ENCODE measurements at regions not wholly inside any gene's neighbourhood (a gene's known extent, or its start where the extent isn't known, plus 50 kb on each side); places are given as distances from the start of the nearest gene placed in this dataset.

DNA sequence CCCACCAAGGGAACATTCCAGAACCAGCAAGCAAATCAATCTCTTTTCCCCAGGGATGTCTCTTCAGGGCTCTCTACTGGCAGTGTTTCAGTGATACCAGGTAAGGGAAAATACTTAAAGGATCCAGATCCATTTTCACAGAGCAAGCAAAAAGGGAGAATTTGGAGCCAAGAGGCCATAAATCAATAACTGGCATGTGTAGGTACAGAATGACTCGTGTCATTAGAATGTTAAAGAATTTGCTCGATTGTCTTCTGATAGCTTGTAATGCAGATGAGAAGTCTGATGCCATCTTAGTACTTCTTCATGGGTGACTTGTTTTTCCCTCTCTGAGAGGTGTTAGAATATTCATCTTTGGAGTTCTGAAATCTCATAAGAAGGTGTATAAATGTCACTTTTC, 242.9 kb downstream of the KTN1 start:
- 71% methylated on average over 2 of the region's 2 CpGs for WGBS, 2 donors
- H3K4me3 ChIP-seq (ENCODE audit: low read depth, poor library complexity, severe bottlenecking): no peak overlapping the region
- TF ChIP-seq, protein P1, sequence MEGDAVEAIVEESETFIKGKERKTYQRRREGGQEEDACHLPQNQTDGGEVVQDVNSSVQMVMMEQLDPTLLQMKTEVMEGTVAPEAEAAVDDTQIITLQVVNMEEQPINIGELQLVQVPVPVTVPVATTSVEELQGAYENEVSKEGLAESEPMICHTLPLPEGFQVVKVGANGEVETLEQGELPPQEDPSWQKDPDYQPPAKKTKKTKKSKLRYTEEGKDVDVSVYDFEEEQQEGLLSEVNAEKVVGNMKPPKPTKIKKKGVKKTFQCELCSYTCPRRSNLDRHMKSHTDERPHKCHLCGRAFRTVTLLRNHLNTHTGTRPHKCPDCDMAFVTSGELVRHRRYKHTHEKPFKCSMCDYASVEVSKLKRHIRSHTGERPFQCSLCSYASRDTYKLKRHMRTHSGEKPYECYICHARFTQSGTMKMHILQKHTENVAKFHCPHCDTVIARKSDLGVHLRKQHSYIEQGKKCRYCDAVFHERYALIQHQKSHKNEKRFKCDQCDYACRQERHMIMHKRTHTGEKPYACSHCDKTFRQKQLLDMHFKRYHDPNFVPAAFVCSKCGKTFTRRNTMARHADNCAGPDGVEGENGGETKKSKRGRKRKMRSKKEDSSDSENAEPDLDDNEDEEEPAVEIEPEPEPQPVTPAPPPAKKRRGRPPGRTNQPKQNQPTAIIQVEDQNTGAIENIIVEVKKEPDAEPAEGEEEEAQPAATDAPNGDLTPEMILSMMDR (IDR thresholded peaks at IDR 0.05): no peak
- no peak for TF ChIP-seq POLR2A (IDR thresholded peaks at IDR 0.05)
- no peak for DNase-seq (ENCODE audit: low spot score in 2 of 2)
- intact Hi-C loops (cut with DNase I; ENCODE audit: low total_unique reads): no loop called here

DNA sequence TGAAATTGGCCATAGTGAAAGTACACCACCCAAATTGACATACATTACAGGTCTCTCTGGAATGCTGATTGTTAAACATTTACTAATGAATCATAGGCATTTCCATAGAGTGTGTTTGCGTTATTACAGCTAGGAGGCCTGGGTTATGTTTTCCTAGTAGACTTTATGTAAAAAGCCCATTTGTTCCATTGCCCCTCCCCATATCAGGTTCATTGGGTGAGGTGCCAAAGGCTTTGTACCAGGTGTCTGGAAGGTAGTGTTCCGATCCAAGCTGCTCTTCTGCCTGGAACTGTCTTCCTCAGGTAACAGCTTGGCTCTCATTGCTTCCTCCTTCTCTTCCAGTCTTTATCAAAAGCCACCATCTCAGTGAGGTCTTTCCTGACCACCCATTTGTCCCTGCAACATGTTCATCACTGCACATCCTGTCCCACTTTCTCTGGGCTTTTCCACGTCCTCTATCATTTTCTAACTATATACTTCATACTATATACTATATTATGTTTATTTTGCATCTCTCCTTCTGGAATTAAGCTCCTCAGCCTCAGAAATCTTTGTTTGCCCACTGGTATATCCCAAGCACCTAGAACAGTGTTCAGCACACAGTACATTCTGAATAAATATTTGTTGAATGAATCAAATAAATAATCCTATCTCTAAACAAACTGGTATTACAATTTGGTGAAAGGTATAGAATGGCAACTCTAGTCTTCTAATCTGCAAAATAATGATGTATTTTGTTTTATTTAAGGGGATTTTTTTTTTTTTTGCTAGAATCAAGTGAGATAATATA, 252.3 kb downstream of the KTN1 start:
- intact Hi-C loops (cut with DNase I; ENCODE audit: low total_unique reads): no loop called here
- WGBS, 2 donors: 57 to 62% methylated on average over 3 of the region's 3 CpGs
- no peak for DNase-seq (ENCODE audit: low spot score in 2 of 2)

DNA sequence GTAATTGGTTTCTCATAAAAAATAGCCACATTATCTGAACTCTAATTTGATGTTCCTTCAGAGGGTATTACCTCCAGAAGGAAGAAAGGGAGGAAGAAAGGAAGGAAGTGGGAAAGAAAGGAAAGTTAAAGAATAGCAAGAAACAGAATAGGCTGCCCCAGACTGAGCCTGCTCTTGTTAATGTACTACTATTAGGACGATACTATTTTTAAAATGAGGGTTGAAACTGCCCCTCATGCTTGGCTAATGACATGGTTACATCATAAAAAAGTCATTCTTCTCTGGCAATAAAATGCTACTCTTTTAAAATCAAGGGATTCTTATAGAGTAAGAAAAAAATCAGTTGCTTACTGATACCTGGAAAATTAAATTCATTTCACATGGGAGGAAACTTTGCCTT, 253.0 kb downstream of the KTN1 start:
- TF ChIP-seq, protein P1 (IDR thresholded peaks at IDR 0.05): no peak
- no peak for TF ChIP-seq POLR2A (IDR thresholded peaks at IDR 0.05)
- H3K4me3 ChIP-seq (ENCODE audit: low read depth, poor library complexity, severe bottlenecking): no peak overlapping the region
- intact Hi-C loops (cut with DNase I; ENCODE audit: low total_unique reads): no loop called here
- 74 to 85% methylated on average over 1 of the region's 1 CpG for WGBS, 2 donors
- DNase-seq (ENCODE audit: low spot score in 2 of 2): no peak

More for the DNA sequence above, 252.3 kb downstream of the KTN1 start:
- no peak for TF ChIP-seq POLR2A (IDR thresholded peaks at IDR 0.05)
- TF ChIP-seq, protein P1 (IDR thresholded peaks at IDR 0.05): no peak
- H3K4me3 ChIP-seq (ENCODE audit: low read depth, poor library complexity, severe bottlenecking): no peak overlapping the region

DNA sequence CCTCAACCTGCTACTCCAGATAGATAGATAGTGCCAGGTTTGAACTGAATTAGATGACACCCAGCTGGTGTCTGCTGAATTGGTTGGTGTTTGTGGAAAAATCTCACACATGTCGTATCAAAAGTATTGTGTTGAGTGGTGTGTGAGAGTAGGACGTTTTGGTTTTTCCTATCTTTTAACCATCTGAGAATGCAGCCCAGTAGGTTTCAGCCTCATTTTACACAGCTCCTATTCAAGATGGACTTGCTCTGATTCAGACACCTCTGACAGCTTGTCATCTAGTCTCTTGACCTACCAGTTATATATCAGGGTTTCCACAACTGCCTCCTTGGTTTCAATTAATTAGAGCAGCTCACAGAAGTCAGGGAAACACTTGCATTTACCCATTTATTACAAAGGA, 254.4 kb downstream of the KTN1 start:
- intact Hi-C loops (cut with DNase I; ENCODE audit: low total_unique reads): no loop called here
- no peak overlapping the region for H3K4me3 ChIP-seq (ENCODE audit: low read depth, poor library complexity, severe bottlenecking)
- no peak for DNase-seq (ENCODE audit: low spot score in 2 of 2)
- TF ChIP-seq, protein P1 (IDR thresholded peaks at IDR 0.05): no peak
- TF ChIP-seq POLR2A (IDR thresholded peaks at IDR 0.05): no peak
- WGBS, 2 donors: 68 to 79% methylated on average over 2 of the region's 2 CpGs

DNA sequence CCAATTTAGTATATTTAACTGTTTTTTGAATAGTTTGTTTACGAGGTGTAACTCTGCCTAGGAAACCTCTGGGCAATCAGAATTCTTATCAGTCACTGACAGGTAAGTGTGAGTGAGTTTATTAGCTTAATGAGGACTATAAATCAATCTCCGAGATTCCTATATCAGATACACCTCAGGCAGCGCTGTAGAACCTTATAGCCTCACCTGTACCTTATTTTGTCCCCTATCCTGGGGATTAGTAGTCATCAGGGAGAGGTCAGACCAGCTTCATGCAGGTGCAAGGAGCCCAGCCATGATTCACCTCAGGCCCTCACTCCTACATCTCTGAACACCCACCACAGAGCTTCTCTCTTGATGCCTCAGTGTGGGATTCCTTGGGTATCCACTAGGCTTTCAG, 256.0 kb downstream of the KTN1 start:
- intact Hi-C loops (cut with DNase I; ENCODE audit: low total_unique reads): no loop called here
- no peak overlapping the region for H3K4me3 ChIP-seq (ENCODE audit: low read depth, poor library complexity, severe bottlenecking)
- no peak for DNase-seq (ENCODE audit: low spot score in 2 of 2)
- 54% methylated on average over 3 of the region's 3 CpGs for WGBS, 2 donors
- TF ChIP-seq POLR2A (IDR thresholded peaks at IDR 0.05): no peak
- TF ChIP-seq, protein P1 (IDR thresholded peaks at IDR 0.05): no peak

DNA sequence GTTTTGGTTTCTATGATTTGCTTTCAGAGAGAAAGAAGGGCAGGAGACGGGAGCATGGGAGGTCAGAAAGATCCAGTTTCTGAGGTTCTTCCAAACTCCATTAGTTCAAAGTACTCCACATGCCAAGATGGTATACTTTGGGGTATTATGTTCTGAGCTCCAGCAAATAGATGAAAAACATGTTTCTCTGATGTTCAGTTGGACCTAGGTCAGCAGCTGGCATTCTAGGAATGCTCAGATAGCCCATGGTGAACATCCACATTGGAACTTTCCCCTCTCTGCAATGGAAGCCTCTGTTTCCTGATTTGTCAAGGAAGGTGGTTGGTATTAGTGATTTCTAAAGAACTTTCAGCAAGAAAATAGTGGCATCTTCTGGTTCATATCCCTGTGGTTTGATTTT, 257.5 kb downstream of the KTN1 start:
- TF ChIP-seq, protein P1 (IDR thresholded peaks at IDR 0.05): no peak
- no peak for TF ChIP-seq POLR2A (IDR thresholded peaks at IDR 0.05)
- WGBS, 2 donors: 88 to 93% methylated on average over 1 of the region's 1 CpG
- intact Hi-C loops (cut with DNase I; ENCODE audit: low total_unique reads): no loop called here
- DNase-seq (ENCODE audit: low spot score in 2 of 2): no peak
- H3K4me3 ChIP-seq (ENCODE audit: low read depth, poor library complexity, severe bottlenecking): no peak overlapping the region
